Body of pancreas (tissue), 4 donors: ENCODE measurements at regions not wholly inside any gene's neighbourhood (a gene's known extent, or its start where the extent isn't known, plus 50 kb on each side); places are given as distances from the start of the nearest gene placed in this dataset.

Experiments
- POLR2A ChIP-seq, 3 donors: fragments of 450-650 bp; IDR thresholded peaks; one replicate each; pipeline ENCODE4 v1.6.1; 2016; ENCODE audit warnings: antibody characterized with exemption in 3 of 3, mild to moderate bottlenecking in 2 of 3
- TF ChIP-seq, protein P1 (sequence below), 7 experiments: fragments of 450-650 bp in 4 of 7; fragments of 200-600 bp in 3 of 7; sonication (generic) in 3 of 7; IDR thresholded peaks; one replicate each; pipeline ENCODE4 v1.5.1; 2016 to 2019; ENCODE audit warnings: antibody characterized with exemption in 7 of 7

DNA sequence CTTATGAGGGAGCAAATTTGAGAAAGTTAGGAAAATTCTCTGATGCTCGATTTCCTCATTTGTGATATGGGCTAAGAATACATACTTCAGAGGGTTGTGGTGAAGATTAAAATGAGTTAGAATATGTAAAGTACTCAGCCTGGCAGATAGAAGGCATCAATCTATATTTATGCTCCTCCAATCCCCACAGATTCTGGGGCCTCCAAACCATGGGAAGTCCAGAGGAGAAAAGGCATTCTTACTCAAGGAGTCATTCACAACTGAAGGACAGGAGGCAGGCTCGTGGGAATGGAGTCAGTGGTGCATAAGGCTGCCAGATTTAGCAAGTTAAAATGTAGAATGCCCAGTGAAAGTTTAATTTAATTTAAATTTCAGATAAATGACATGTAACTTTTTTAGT is 330.0 kb upstream of the POU3F1 start:
- TF ChIP-seq, protein P1, sequence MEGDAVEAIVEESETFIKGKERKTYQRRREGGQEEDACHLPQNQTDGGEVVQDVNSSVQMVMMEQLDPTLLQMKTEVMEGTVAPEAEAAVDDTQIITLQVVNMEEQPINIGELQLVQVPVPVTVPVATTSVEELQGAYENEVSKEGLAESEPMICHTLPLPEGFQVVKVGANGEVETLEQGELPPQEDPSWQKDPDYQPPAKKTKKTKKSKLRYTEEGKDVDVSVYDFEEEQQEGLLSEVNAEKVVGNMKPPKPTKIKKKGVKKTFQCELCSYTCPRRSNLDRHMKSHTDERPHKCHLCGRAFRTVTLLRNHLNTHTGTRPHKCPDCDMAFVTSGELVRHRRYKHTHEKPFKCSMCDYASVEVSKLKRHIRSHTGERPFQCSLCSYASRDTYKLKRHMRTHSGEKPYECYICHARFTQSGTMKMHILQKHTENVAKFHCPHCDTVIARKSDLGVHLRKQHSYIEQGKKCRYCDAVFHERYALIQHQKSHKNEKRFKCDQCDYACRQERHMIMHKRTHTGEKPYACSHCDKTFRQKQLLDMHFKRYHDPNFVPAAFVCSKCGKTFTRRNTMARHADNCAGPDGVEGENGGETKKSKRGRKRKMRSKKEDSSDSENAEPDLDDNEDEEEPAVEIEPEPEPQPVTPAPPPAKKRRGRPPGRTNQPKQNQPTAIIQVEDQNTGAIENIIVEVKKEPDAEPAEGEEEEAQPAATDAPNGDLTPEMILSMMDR (IDR thresholded peaks at IDR 0.05), result no peak
- TF ChIP-seq POLR2A (IDR thresholded peaks at IDR 0.05), result no peak
